ENCODE measurements at regions not wholly inside any gene's neighbourhood (a gene's known extent, or its start where the extent isn't known, plus 50 kb on each side); places are given as distances from the start of the nearest gene placed in this dataset.
"Not testable (repeated sequence)": the region's sequence is repeated elsewhere in the genome, so short reads cannot be mapped to it uniquely, and the experiment has no call there.

- no peak for ATAC-seq (ENCODE audit: insufficient number of reproducible peaks, low FRiP score, low read depth)
- no peak for TF ChIP-seq CTCF (IDR thresholded peaks at IDR 0.05)
Measured at GRCh38 chr14:106522990-106523389, 996.6 kb downstream of the TMEM121 start.

GRCh38 chr14:106528717-106529116 lies 1002.3 kb downstream of the TMEM121 start:
- no peaks in the 10 kb centered on the region for H3K4me1 ChIP-seq (ENCODE audit: control insufficient read depth in 1 of 2, low read depth in 2 of 2)
- no peaks in the 10 kb centered on the region for H3K27me3 ChIP-seq (replicated peaks; ENCODE audit: insufficient read depth)
- ATAC-seq (ENCODE audit: insufficient number of reproducible peaks, low FRiP score, low read depth) = no peak
- H3K36me3 ChIP-seq = no peaks in the 10 kb centered on the region
- H3K27ac ChIP-seq = no peak overlapping the region
- no peak for TF ChIP-seq CTCF (IDR thresholded peaks at IDR 0.05)
- no peak for DNase-seq (ENCODE audit: low spot score)
- no peak overlapping the region for H3K4me3 ChIP-seq
- no peaks in the 10 kb centered on the region for H3K9me3 ChIP-seq

More at GRCh38 chr14:106522990-106523389, 996.6 kb downstream of the TMEM121 start:
- Histone ChIP-seq H3K4me1 (ENCODE audit: control insufficient read depth in 1 of 2, low read depth in 2 of 2) (no peaks in the 10 kb centered on the region), H3K27ac (no peak overlapping the region), H3K9me3 (no peaks in the 10 kb centered on the region), H3K4me3 (no peak overlapping the region), H3K36me3 (no peaks in the 10 kb centered on the region), H3K27me3 (replicated peaks; ENCODE audit: insufficient read depth) (no peaks in the 10 kb centered on the region)
- DNase-seq (ENCODE audit: low spot score) = no peak

- TF ChIP-seq CTCF (IDR thresholded peaks at IDR 0.05) = no peak
- H3K27me3 ChIP-seq (replicated peaks; ENCODE audit: insufficient read depth) = no peaks in the 10 kb centered on the region
- no peaks in the 10 kb centered on the region for H3K4me1 ChIP-seq (ENCODE audit: control insufficient read depth in 1 of 2, low read depth in 2 of 2)
- H3K9me3 ChIP-seq = no peaks in the 10 kb centered on the region
- no peak for DNase-seq (ENCODE audit: low spot score)
- H3K4me3 ChIP-seq = no peak overlapping the region
- H3K27ac ChIP-seq = no peak overlapping the region
- H3K36me3 ChIP-seq = no peaks in the 10 kb centered on the region
- no peak for ATAC-seq (ENCODE audit: insufficient number of reproducible peaks, low FRiP score, low read depth)
Measured at GRCh38 chr14:106530031-106530422, 1003.6 kb downstream of the TMEM121 start.

GRCh38 chr14:106530423-106531107 lies 1004.2 kb downstream of the TMEM121 start:
- TF ChIP-seq CTCF (IDR thresholded peaks at IDR 0.05) = no peak
- H3K27ac ChIP-seq = no peak overlapping the region
- no peak for ATAC-seq (ENCODE audit: insufficient number of reproducible peaks, low FRiP score, low read depth)

GRCh38 chr14:106537597-106537996 lies 1011.2 kb downstream of the TMEM121 start:
- DNase-seq (ENCODE audit: low spot score); H3K9me3 ChIP-seq; H3K27ac ChIP-seq; H3K4me1 ChIP-seq (ENCODE audit: control insufficient read depth in 1 of 2, low read depth in 2 of 2); H3K27me3 ChIP-seq (replicated peaks; ENCODE audit: insufficient read depth); ATAC-seq (ENCODE audit: insufficient number of reproducible peaks, low FRiP score, low read depth); H3K4me3 ChIP-seq; H3K36me3 ChIP-seq: not testable (repeated sequence)

More at GRCh38 chr14:106530423-106531107, 1004.2 kb downstream of the TMEM121 start:
- H3K4me1 ChIP-seq (ENCODE audit: control insufficient read depth in 1 of 2, low read depth in 2 of 2) = no peaks in the 10 kb centered on the region
- H3K4me3 ChIP-seq = no peak overlapping the region
- no peaks in the 10 kb centered on the region for H3K27me3 ChIP-seq (replicated peaks; ENCODE audit: insufficient read depth)
- no peaks in the 10 kb centered on the region for H3K36me3 ChIP-seq
- H3K9me3 ChIP-seq = no peaks in the 10 kb centered on the region
- DNase-seq (ENCODE audit: low spot score) = no peak

- ATAC-seq (ENCODE audit: insufficient number of reproducible peaks, low FRiP score, low read depth) (no peak), DNase-seq (ENCODE audit: low spot score) (no peak)
- H3K4me3 ChIP-seq = no peak overlapping the region
- H3K36me3 ChIP-seq = no peaks in the 10 kb centered on the region
- H3K27ac ChIP-seq = no peak overlapping the region
- H3K27me3 ChIP-seq (replicated peaks; ENCODE audit: insufficient read depth) = no peaks in the 10 kb centered on the region
- H3K9me3 ChIP-seq = no peaks in the 10 kb centered on the region
- no peak for TF ChIP-seq CTCF (IDR thresholded peaks at IDR 0.05)
- H3K4me1 ChIP-seq (ENCODE audit: control insufficient read depth in 1 of 2, low read depth in 2 of 2) = no peaks in the 10 kb centered on the region
Measured at GRCh38 chr14:106538201-106538600, 1011.8 kb downstream of the TMEM121 start.
